GM23338 (cell line): ENCODE measurements at regions not wholly inside any gene's neighbourhood (a gene's known extent, or its start where the extent isn't known, plus 50 kb on each side); places are given as distances from the start of the nearest gene placed in this dataset.

Experiments
- EZH2 ChIP-seq: fragments of 200-600 bp; sonication (generic); IDR thresholded peaks from one replicate; pipeline ENCODE4 v1.8.0; 2017; ENCODE audit warnings: antibody characterized with exemption, mild to moderate bottlenecking, low read depth; ENCODE audit not compliant: unreplicated experiment
- NANOG ChIP-seq: IDR thresholded peaks from 2 replicates; pipeline ENCODE4 v1.6.1; 2016; ENCODE audit warnings: antibody characterized with exemption, borderline replicate concordance
- POLR2AphosphoS5 ChIP-seq: IDR thresholded peaks from 2 replicates; pipeline ENCODE4 v1.6.1; 2016; ENCODE audit warnings: antibody characterized with exemption, low read depth
- REST ChIP-seq: IDR thresholded peaks from one replicate; pipeline ENCODE4 v1.6.1; 2018; ENCODE audit warnings: antibody characterized with exemption; ENCODE audit not compliant: unreplicated experiment
- STAT1 ChIP-seq: IDR thresholded peaks from one replicate; pipeline ENCODE4 v1.6.1; 2016; ENCODE audit warnings: antibody characterized with exemption; ENCODE audit not compliant: unreplicated experiment
- ZNF114 ChIP-seq: fragments of 250-450 bp; sonication (Bioruptor Pico); IDR thresholded peaks from 2 replicates; pipeline ENCODE4 v1.5.0; 2020; ENCODE audit warnings: mild to moderate bottlenecking, moderate library complexity
- ZNF331 ChIP-seq: fragments of 250-450 bp; sonication (Bioruptor Pico); IDR thresholded peaks from 2 replicates; pipeline ENCODE4 v1.5.0; 2020; ENCODE audit warnings: low read depth, mild to moderate bottlenecking, moderate library complexity
- ZNF462 ChIP-seq: fragments of 250-450 bp; sonication (Bioruptor Pico); IDR thresholded peaks from 2 replicates; pipeline ENCODE4 v1.5.0; 2020; ENCODE audit warnings: mild to moderate bottlenecking, moderate library complexity

GRCh38 chr21:32886339-32886738, 114.8 kb upstream of the PAXBP1 start (continued):
- TF ChIP-seq ZNF462 (CRISPR knock-in tag): no peak
- no peak for TF ChIP-seq STAT1
- no peak for TF ChIP-seq REST
- TF ChIP-seq EZH2: no peak
- no peak for TF ChIP-seq ZNF331 (CRISPR knock-in tag)
- no peak for TF ChIP-seq NANOG
- TF ChIP-seq ZNF114 (CRISPR knock-in tag): no peak
- TF ChIP-seq POLR2AphosphoS5: no peak
